ENCODE measurements at regions not wholly inside any gene's neighbourhood (a gene's known extent, or its start where the extent isn't known, plus 50 kb on each side); places are given as distances from the start of the nearest gene placed in this dataset.

GRCh38 chr10:33542752-33543505 is 208.5 kb upstream of the NRP1 start (continued):
- TF ChIP-seq CHD7 (IDR thresholded peaks at IDR 0.05; ENCODE audit: insufficient replicate concordance, low read length) = no peak
- no peak for TF ChIP-seq CTBP2 (IDR thresholded peaks at IDR 0.05; ENCODE audit: borderline replicate concordance, insufficient read depth, insufficient read length, low read length)
- no peak for TF ChIP-seq TCF12 (IDR thresholded peaks at IDR 0.05; ENCODE audit: low read depth, low read length)
- no peak for TF ChIP-seq JUN (IDR thresholded peaks at IDR 0.05; ENCODE audit: low read depth, low read length)
- TF ChIP-seq RNF2 (IDR thresholded peaks at IDR 0.05; ENCODE audit: borderline replicate concordance, low read depth, low read length, missing control alignments, poor library complexity, severe bottlenecking) = no peak
- no peak for TF ChIP-seq CEBPB (IDR thresholded peaks at IDR 0.05; ENCODE audit: low read depth, low read length)
- TF ChIP-seq KDM5A (IDR thresholded peaks at IDR 0.05; ENCODE audit: low read length) = no peak

All from H1 (cell line).